Stimulated activated CD4-positive, alpha-beta T cell treated with anti-CD3 and anti-CD28 coated beads, Interleukin-2, amount 100 ng/mL, for 48 hours (primary cell): ENCODE measurements at regions not wholly inside any gene's neighbourhood (a gene's known extent, or its start where the extent isn't known, plus 50 kb on each side); places are given as distances from the start of the nearest gene placed in this dataset.

Source experiments
- DNase-seq, 2 donors: peaks; one replicate each; pipeline ENCODE4 v3.0.0-alpha.2; 2020

DNA sequence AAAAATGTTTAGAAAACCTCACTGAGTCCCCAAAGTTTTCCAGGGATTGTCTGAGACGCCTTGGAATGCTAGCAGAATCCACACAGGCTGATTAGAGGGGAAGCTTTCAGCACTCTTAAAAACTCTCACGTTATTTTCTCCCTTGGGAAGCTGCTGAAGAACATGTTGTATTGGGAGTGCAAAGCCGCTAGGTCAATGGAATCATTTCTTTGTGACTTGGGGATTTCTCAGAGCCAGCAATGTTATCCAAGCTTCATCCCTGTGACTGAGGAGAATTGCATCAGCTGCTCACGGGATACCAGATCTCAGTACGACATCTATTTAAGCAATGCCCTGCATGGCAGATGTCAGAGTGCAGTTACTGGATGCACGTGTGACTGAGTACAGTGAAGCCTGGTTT, 426.4 kb upstream of the MPDZ start:
- DNase-seq, result no peak

- no peak for DNase-seq
Measured at GRCh38 chr9:13705373-13705772, 425.9 kb upstream of the MPDZ start.

- no peak for DNase-seq
Measured at GRCh38 chr9:13690595-13690994, 411.1 kb upstream of the MPDZ start.

DNA sequence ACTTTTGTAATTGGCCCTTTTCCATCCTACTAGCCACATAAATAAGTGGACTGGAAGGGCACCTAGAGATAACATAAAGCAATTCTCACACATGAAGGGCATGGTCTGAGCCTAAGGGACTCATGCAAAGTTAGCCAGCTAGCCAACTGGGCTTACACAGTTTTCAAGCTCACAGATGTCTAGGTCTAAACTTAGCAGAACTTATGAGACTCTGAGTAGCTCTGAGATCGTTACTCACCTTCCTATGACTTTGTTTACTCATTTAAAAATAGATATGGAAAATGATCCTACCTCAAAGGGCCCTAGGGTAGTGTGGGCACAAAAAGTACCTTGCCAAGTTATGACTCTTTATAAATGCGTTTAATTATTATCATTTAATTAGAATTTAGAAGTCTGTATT, 410.4 kb upstream of the MPDZ start:
- DNase-seq, result no peak

DNA sequence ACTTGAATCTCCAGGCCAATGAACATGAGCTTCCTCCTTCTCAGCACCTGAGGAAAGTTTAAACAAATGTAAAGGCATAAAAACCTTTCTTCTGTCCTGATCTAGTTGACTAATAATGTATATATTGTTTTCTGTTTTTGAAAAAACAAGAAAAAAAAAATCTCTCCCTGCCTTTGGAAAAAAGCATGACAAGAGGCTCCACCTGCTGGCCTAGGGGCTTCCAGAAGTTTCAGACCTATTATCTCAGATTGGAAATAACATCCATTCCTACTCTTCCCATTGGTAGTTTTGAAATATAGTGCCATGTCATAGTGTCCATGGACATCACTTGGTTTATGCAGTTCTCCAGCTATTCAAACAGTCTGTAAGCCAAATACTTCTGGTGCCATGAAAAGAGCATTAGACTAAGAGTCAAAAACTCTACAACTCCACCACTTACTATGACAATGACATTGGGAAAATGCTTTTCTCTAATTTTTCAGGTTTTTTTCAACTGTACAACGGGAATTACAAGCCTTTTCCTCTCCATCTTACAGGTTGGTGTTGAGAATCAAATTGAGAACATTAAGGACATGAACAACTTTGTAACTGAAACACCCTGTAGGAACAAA, 409.6 kb upstream of the MPDZ start:
- no peak for DNase-seq

DNA sequence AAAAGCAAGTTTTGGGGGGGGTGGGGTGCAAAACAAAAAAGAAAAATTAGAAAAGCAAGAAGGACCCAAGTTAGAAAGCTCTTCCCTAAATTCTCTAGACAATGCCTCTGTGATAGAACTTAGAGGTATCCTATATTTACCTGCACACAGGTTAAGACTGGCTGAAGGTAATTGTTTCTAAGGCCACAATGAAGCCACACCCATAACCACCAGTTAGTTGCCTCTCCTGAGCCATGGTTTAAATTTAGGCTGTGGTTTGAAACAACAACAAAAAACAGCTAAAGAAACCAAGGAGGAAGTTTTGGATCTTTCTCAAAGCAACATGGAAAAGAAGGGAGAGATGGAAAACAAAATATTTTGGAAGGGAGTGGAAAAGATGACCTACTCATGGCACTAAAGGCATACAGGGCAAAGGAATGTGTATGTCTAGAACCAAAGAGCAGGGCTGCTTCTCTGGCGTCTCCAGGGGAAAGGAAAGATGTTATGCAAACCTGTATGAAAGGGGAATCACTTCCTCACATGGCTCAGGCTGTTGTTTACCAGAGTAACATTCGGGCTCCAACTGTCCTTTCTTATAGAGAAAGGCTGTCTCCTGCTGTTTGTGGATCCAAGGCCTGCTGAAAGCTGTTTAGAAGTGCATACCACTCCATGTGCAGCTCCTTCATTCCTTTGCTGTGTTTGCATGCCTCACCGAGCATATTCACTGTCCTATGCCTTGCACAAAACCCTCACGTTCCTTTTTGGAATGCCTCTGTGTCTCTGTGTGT, 408.9 kb upstream of the MPDZ start:
- DNase-seq, result no peak

DNA sequence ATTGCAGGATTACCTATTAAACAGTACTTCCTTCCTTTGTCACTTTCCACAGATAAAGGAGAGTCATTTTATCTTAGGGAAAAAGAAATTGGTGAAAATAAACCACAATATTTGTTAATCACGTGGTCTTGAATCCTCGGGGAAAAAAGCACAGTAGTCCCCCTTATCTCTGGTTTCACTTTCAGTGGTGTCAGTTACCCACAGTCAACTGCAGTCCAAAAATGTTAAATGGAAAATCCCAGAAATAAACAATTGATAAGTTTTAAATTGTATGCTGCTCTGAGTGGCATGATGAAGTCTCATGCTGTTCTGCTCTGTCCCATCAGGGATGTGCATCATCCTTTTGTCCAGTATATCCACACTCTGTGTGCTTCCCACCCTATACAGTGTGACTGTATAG, 405.2 kb upstream of the MPDZ start:
- DNase-seq, result no peak

- no peak for DNase-seq
Measured at GRCh38 chr9:13677801-13678200, 398.3 kb upstream of the MPDZ start.

DNA sequence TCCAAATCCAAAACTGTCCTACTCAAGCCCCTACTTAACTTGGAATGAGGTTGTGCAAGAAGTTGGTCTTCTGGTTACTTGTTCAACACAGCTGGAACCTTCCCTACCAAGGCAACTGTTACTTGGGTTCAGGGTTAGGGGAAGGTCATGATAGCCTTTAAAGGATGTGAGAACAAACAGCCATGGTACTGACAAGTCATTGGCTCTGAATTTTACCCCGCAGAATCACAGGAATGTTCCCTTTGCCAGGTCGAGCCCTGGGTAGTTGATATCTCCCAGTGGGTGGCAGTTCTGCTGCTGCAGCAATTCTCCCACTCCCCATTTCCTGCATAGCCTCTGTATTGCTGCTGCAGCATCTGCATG, 396.1 kb upstream of the MPDZ start:
- DNase-seq, result no peak

- no peak for DNase-seq
Measured at GRCh38 chr9:13674926-13675637, 395.6 kb upstream of the MPDZ start.

DNA sequence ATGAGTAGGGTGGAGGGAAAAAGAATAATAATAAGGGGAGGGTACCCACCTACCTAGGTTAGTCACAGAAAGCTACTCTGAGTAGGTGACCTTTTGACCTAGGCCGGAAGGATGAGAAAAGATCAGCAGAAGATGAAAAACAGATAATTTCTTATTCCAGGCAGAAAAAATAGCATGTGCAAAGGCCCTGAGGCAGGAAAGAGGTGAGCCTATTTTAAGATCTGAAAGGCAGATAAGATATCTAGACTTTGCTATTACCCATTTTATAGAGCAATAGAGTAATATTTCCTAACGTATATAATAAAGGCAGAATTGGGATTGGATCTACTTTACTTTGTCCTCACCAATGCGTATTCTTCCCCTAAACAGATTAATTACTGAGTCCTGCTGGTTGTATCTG, 393.9 kb upstream of the MPDZ start:
- DNase-seq, result no peak

DNA sequence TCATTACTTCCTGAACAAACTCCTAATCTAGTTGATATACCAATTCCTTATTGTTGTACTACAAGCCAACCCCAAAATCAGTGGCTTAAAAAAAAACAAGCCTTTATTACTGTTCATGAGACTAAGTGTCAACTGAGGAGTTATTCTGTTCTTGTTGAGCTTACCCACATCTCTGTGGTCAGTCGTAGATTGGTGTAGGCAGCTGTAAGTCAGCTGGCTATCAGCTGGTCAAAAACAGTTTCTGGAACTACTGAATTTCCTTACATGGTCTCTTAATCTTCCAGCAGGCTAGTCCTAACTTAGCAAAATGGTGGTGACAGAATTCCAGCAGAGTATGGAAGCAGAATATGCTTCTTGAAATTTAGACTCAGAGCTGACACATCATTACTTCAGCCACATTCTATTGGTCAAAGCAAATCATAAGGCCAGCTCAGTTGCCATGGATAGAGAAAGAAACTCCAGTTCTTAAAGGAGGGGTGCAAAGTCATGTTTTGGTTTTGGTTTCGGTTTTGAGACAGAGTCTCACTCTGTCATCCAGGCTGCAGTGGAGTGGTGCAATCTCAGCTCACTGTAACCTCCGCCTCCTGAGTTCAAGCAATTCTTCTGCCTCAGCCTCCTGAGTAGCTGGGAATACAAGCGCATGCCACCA, 386.1 kb upstream of the MPDZ start:
- DNase-seq, result no peak

- DNase-seq, result no peak
Measured at GRCh38 chr9:13661014-13661413, 381.5 kb upstream of the MPDZ start.

DNA sequence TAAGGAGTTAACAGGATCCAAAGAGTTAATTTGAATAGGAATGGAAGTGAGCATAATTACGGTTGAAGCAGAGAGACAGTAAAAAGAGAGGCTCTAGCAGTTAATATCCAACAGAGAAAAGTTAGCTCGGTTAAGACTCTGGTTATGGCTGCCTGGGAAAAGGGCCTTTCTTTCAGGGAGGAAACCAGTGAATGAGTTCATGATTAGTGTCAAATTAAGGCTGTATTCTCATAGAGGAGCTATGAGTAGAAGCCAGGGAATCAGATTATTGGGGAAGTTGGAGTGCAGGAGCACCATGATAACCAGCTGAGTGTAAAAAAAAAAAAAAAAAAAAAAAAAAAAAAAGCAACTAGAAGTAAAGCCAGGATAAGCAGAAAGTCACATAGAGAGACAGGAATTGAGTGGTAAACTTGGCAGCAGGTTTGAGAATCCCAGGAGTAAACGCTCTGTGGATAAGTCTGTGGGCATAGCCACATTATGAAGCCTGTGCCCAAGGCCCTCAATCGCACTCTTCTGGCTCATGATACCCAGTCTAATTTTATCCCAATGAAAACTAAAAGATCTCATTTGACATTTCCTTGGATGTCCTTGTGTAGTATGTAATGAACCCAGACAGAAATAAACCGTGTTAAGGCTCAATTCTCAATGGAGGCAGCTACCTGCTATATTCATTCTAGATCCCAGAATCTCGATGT, 372.6 kb upstream of the MPDZ start:
- no peak for DNase-seq

DNA sequence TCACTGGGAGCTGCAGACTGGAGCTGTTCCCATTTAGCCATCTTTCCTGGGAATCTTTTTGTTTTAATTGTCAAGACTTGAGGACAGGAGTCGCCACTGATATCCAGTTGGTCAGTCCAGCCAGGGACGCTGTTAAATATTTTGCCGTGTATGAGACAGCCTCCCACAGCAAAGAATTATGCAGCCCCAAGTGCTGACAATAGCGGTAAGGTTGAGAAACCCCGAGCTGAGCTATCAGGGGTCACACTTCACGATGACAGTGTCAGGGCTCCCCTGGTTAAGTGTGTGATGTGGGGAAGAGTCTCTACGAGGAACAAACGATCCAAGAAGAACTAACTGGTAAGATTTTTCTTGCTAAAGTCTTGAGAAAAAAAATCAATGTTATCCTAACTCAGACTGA, 372.0 kb upstream of the MPDZ start:
- no peak for DNase-seq

GRCh38 chr9:13648676-13649075, 369.2 kb upstream of the MPDZ start:
- no peak for DNase-seq

- DNase-seq, result no peak
Measured at GRCh38 chr9:13648068-13648467, 368.6 kb upstream of the MPDZ start.

GRCh38 chr9:13646500-13647021, 367.1 kb upstream of the MPDZ start:
- DNase-seq, result no peak

DNA sequence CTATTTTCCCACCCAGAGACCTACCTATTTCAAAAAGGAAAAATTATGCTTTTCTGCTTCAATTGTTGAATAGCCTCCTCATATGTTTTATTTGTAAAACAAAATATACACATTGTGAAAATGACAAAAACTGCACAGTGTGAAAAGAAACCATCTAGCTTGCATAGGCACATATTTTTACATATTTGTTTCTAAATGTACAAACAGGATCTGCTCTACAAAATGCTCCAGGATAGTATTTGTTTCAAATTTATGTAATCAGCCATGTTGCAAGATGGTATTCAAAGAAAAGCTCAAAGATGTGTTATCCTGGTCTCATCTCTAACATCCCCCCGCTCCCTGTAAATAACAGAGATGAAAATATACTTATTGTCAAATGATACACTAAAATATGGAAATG, 366.1 kb upstream of the MPDZ start:
- no peak for DNase-seq

DNA sequence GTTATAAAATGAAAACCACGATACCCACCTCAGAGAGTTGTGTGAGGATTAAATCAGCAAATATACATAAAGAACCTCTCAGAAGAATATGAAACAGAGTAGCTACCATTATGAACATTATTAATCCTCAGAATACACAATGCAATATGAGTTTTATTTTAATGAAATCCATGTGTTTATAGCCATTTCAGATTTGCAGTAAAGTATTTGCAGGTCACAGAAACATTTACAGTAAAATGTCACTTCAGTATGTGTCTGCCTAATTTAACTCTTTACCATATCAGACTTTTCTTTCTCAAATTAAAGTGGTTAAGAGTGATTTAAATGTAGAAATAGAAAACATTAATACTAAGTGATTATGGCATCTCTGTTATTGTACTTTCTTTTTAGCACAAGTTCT, 365.2 kb upstream of the MPDZ start:
- no peak for DNase-seq

DNA sequence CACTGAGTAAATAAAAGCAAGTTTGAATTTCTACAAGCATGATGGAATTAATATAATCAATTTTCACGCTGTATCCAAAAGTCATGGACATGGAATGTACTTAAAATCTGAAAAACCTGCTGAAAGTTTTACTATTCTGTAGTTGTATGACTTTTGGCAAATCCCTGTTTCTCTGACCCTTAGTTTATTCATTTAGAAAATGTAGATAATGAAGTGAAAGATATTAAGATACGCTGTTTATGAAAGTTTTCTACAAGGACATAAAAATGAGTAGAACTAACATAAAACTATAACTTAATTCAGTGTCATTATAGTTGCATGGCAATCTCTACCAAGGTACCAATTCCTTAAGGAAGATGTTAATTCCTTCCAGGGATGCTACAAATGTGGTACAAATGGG, 363.2 kb upstream of the MPDZ start:
- no peak for DNase-seq

GRCh38 chr9:13629067-13629466, 349.6 kb upstream of the MPDZ start:
- no peak for DNase-seq

DNA sequence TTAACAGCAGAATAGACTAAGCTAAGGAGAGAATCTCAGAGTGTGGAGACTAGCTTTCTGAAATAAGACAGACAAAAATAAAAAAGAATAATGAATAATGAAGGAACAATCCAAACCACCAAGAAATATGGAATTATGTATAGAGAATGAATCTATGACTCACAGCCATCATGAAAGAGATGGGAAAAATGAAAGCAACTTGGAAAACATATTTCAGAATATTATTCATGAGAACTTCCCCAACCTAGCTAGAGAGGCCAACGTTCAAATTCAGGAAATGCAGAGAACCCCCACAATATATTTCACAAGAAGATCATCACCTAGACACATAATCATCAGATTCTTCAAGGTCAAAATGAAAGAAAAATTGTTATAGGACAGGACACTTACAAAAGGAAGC, 349.0 kb upstream of the MPDZ start:
- DNase-seq, result no peak
